ENCODE measurements at regions not wholly inside any gene's neighbourhood (a gene's known extent, or its start where the extent isn't known, plus 50 kb on each side); places are given as distances from the start of the nearest gene placed in this dataset.

DNA sequence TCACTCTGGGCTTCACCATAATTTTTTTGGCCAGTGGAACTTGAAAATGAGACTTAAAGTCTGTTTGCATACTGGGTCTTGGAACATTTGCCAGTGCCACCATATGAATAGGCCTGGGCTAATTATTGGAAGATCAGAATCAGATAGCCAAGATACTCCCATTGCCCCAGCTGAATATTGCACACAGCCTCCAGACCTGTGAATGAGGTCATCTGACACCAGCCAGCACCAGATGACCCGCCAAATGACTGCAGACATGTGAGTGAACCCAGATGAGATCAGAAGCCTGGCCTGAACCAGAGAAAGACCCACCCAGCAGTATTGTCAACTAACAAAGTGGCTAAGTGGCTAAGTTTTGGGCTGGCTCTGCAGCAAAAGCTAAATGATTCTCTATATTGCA, 220.5 kb upstream of the MPDZ start:
- TF ChIP-seq, protein P1, sequence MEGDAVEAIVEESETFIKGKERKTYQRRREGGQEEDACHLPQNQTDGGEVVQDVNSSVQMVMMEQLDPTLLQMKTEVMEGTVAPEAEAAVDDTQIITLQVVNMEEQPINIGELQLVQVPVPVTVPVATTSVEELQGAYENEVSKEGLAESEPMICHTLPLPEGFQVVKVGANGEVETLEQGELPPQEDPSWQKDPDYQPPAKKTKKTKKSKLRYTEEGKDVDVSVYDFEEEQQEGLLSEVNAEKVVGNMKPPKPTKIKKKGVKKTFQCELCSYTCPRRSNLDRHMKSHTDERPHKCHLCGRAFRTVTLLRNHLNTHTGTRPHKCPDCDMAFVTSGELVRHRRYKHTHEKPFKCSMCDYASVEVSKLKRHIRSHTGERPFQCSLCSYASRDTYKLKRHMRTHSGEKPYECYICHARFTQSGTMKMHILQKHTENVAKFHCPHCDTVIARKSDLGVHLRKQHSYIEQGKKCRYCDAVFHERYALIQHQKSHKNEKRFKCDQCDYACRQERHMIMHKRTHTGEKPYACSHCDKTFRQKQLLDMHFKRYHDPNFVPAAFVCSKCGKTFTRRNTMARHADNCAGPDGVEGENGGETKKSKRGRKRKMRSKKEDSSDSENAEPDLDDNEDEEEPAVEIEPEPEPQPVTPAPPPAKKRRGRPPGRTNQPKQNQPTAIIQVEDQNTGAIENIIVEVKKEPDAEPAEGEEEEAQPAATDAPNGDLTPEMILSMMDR (IDR thresholded peaks at IDR 0.05), result no peak
- TF ChIP-seq POLR2AphosphoS5 (IDR thresholded peaks at IDR 0.05), result no peak

All from sigmoid colon (tissue), 4 donors.